ENCODE measurements at regions not wholly inside any gene's neighbourhood (a gene's known extent, or its start where the extent isn't known, plus 50 kb on each side); places are given as distances from the start of the nearest gene placed in this dataset.

- intact Hi-C loops (cut with DNase I): no loop called here
- Histone ChIP-seq H3K4me3 (replicated peaks in 1 of 3) (no peak overlapping the region), H3K27me3 (no peaks in the 10 kb centered on the region), H3K9me3 (no peaks in the 10 kb centered on the region), H3K4me1 (peaks cover 13 to 21% of the 10 kb centered on the region in 2 donors), H3K27ac (no peak overlapping the region), H3K36me3 (no peaks in the 10 kb centered on the region)
- TF ChIP-seq CTCF (IDR thresholded peaks at IDR 0.05): no peak
- no peak for TF ChIP-seq POLR2A (IDR thresholded peaks at IDR 0.05)
- DNase-seq: no peak
These were observed 222.8 kb downstream of the HLX start for GRCh38 chr1:221101807-221102605.

GRCh38 chr1:221104596-221104995 lies 225.4 kb downstream of the HLX start:
- Histone ChIP-seq H3K27me3 (no peaks in the 10 kb centered on the region), H3K9me3 (no peaks in the 10 kb centered on the region), H3K4me3 (replicated peaks in 1 of 3) (no peak overlapping the region), H3K4me1 (peaks cover 3 to 8% of the 10 kb centered on the region in 2 donors), H3K27ac (no peak overlapping the region), H3K36me3 (no peaks in the 10 kb centered on the region)
- TF ChIP-seq POLR2A (IDR thresholded peaks at IDR 0.05): no peak
- TF ChIP-seq CTCF (IDR thresholded peaks at IDR 0.05): no peak
- WGBS, 2 donors: 91 to 92% methylated on average over 3 of the region's 3 CpGs
- DNase-seq: no peak
- intact Hi-C loops (cut with DNase I): no loop called here

GRCh38 chr1:221105578-221105977 lies 226.3 kb downstream of the HLX start:
- DNase-seq: no peak
- Histone ChIP-seq H3K9me3 (no peaks in the 10 kb centered on the region), H3K27me3 (no peaks in the 10 kb centered on the region), H3K36me3 (no peaks in the 10 kb centered on the region), H3K27ac (no peak overlapping the region), H3K4me1 (peaks cover 0 to 7% of the 10 kb centered on the region in 2 donors), H3K4me3 (replicated peaks in 1 of 3) (no peak overlapping the region)
- 94 to 100% methylated on average over 1 of the region's 1 CpG for WGBS, 2 donors
- intact Hi-C loops (cut with DNase I): no loop called here
- TF ChIP-seq CTCF (IDR thresholded peaks at IDR 0.05) (no peak), POLR2A (IDR thresholded peaks at IDR 0.05) (no peak)

GRCh38 chr1:221106616-221107015 lies 227.4 kb downstream of the HLX start:
- TF ChIP-seq CTCF (IDR thresholded peaks at IDR 0.05) (no peak), POLR2A (IDR thresholded peaks at IDR 0.05) (no peak)
- Histone ChIP-seq H3K4me3 (replicated peaks in 1 of 3) (no peak overlapping the region), H3K9me3 (no peaks in the 10 kb centered on the region), H3K4me1 (no peaks in the 10 kb centered on the region), H3K36me3 (no peaks in the 10 kb centered on the region), H3K27me3 (no peaks in the 10 kb centered on the region), H3K27ac (no peak overlapping the region)
- 60 to 65% methylated on average over 3 of the region's 3 CpGs for WGBS, 2 donors
- DNase-seq: no peak
- intact Hi-C loops (cut with DNase I): no loop called here

- Histone ChIP-seq H3K36me3 (no peaks in the 10 kb centered on the region), H3K9me3 (no peaks in the 10 kb centered on the region), H3K4me3 (replicated peaks in 1 of 3) (no peak overlapping the region), H3K27ac (no peak overlapping the region), H3K27me3 (no peaks in the 10 kb centered on the region), H3K4me1 (no peaks in the 10 kb centered on the region)
- no peak for TF ChIP-seq POLR2A (IDR thresholded peaks at IDR 0.05)
- TF ChIP-seq CTCF (IDR thresholded peaks at IDR 0.05): no peak
- intact Hi-C loops (cut with DNase I): no loop called here
- no peak for DNase-seq
These were observed 230.7 kb downstream of the HLX start for GRCh38 chr1:221109930-221110329.

Measured in thyroid gland (tissue), 4 donors.